Muscle of leg (tissue), 3 donors: ENCODE measurements at regions not wholly inside any gene's neighbourhood (a gene's known extent, or its start where the extent isn't known, plus 50 kb on each side); places are given as distances from the start of the nearest gene placed in this dataset.

Source experiments
- DNase-seq: peaks from one replicate; pipeline ENCODE4 v3.0.0; 2013
- H3K27ac ChIP-seq: one replicate; pipeline ENCODE4 v1.5.1; 2013; ENCODE audit warnings: mild to moderate bottlenecking, low read length, control low read depth
- H3K27me3 ChIP-seq: one replicate; pipeline ENCODE4 v1.6.1; 2013; ENCODE audit warnings: low read length; ENCODE audit not compliant: control insufficient read depth, insufficient read depth
- H3K36me3 ChIP-seq: one replicate; pipeline ENCODE4 v1.6.1; 2013; ENCODE audit warnings: low read length; ENCODE audit not compliant: control insufficient read depth, insufficient read depth
- H3K4me1 ChIP-seq: one replicate; pipeline ENCODE4 v1.6.1; 2013; ENCODE audit warnings: low read length; ENCODE audit not compliant: control insufficient read depth, insufficient read depth
- H3K4me3 ChIP-seq: one replicate; pipeline ENCODE4 v1.5.1; 2013; ENCODE audit warnings: low read length, control low read depth
- H3K9me3 ChIP-seq: replicated peaks from 2 replicates; pipeline ENCODE4 v1.6.1; 2013; ENCODE audit warnings: low read depth, low read length; ENCODE audit not compliant: control insufficient read depth
- WGBS: methylation state at CpG from one replicate; pipeline ENCODE4 v1.1.5; 2013; ENCODE audit warnings: missing lambda C conversion rate; ENCODE audit not compliant: insufficient coverage; 5-methylcytosine and 5-hydroxymethylcytosine counted together

DNA sequence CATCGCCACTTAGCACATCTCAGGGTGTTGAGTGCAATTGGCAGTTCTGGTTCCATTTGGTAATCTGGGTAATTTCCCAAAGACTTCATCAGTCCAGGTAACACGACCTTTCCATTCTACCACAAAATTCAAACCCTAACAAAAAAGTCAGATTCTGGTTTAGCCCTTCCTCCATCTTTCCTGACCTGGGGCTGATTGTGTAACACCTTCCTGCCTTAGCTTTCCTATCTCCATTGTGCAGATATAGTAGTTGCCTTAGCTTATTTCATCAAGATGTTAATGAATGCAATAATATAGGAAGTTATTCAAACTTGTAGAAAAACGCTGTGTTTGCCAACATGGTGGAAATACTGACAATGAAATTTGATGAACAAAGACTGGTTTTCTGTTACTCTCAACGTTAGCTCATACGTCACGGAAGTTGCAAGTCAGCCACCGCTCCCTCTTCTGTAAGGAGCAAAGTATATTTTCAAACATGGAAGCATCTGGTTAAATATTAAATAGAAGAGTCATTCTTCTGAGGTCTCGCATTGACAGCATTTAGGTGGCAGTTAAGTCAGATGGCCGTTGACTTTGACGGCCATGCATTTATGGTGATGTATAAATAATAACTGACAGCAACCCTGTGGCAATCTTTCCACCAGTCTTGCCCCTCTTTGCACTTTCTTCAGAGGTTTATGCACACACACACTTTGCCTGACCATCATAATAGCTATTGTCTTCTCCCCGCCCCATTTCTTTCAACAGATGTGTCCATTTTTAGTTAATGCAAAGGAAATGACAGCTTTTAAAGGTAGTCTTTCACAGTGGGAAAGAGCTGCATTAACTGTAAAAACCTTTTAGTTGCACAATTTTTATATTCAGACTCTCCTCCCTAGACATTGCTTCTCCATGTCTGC, 205.1 kb upstream of the BMPER start:
- H3K4me3 ChIP-seq: no peak overlapping the region
- H3K36me3 ChIP-seq: no peaks in the 10 kb centered on the region
- WGBS: no CpG with 5 or more reads among the region's 11 CpGs

DNA sequence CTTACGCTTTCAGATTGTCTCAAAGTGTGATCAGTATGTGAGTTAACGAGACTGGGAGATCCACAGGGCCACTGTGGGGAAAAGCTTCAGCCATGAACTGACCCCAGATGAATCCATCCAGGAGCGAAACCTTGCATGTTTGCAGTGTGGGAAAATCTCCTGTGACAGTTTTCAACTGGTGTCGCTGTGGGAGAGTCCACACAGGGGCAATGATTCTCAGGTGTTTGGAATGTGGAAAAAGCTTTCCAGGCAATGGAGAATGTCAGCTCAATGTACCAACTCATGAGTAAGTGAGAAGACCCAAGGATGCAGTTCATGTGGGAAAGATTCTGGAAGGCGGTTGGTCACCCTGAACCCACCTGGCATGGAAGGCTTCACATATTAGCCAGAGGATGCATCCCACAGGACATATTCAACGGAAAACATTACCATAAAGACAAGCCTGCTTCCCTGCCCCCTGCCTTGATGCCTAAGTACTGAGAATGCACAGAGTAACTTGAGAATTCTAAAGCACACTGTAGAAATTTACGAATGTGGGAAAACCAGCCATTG, 204.1 kb upstream of the BMPER start:
- Histone ChIP-seq H3K9me3 (peaks cover 14% of the 10 kb centered on the region), H3K4me1 (peaks cover 2% of the 10 kb centered on the region), H3K27ac (no peak overlapping the region), H3K4me3 (no peak overlapping the region), H3K27me3 (no peaks in the 10 kb centered on the region), H3K36me3 (no peaks in the 10 kb centered on the region)
- no peak for DNase-seq
- 92% methylated on average over 5 of the region's 7 CpGs for WGBS

More for the DNA sequence above, 205.1 kb upstream of the BMPER start:
- DNase-seq: no peak
- no peaks in the 10 kb centered on the region for H3K27me3 ChIP-seq
- H3K4me1 ChIP-seq: no peaks in the 10 kb centered on the region
- H3K9me3 ChIP-seq: peaks cover 14% of the 10 kb centered on the region
- no peak overlapping the region for H3K27ac ChIP-seq

DNA sequence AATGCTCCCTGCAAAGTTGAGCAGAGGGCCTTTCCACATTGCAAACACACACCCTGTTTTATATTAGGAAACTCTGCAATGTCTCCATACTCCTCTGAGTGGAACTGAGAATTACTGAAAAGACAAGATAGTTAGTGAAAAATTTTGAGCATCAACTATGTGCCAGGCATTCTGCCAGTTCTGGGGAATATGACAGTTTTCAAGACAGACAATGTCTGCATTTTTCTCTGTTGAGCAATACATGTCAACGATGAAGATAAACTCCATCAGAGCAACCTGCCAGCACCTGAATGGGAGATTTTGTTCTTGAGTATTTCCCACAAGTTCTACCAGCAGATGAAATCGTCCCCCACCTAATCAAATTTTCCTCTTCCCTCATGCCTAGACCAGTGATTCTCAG, 203.4 kb upstream of the BMPER start:
- H3K36me3 ChIP-seq: no peaks in the 10 kb centered on the region
- no peaks in the 10 kb centered on the region for H3K27me3 ChIP-seq
- H3K9me3 ChIP-seq: peaks cover 14% of the 10 kb centered on the region
- DNase-seq: no peak
- peaks cover 6% of the 10 kb centered on the region for H3K4me1 ChIP-seq
- no CpG with 5 or more reads among the region's 2 CpGs for WGBS
- H3K4me3 ChIP-seq: no peak overlapping the region
- H3K27ac ChIP-seq: no peak overlapping the region

DNA sequence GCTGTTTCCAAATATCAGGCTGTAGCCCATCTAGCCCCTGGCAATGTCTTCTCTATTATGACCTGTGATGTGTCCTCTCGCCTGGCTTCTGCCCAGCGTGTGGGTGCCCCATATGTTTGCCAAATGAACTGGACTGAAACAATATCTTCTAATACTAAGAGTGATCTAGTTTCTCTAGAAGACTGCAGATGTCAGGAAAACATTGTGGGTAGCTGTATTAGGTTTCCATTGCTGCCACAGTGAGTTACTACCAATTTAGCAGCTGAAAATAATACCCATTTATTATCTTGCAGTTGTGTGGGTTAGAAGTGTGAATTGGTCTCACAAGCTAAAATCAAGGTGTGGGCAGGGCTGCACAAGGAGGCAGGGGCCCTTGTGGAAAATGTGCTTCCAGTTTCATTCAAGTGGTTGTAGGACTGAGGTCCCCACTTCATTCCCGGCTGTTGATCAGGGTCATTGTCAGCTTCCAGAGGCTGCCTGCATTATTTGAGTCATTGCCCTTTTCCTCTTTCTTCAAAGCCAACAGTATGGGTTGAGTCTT, 202.8 kb upstream of the BMPER start:
- H3K27ac ChIP-seq: no peak overlapping the region
- H3K4me1 ChIP-seq: peaks cover 12% of the 10 kb centered on the region
- DNase-seq: no peak
- H3K4me3 ChIP-seq: no peak overlapping the region
- H3K36me3 ChIP-seq: no peaks in the 10 kb centered on the region
- 100% methylated on average over 1 of the region's 3 CpGs for WGBS
- H3K27me3 ChIP-seq: no peaks in the 10 kb centered on the region
- peaks cover 14% of the 10 kb centered on the region for H3K9me3 ChIP-seq

DNA sequence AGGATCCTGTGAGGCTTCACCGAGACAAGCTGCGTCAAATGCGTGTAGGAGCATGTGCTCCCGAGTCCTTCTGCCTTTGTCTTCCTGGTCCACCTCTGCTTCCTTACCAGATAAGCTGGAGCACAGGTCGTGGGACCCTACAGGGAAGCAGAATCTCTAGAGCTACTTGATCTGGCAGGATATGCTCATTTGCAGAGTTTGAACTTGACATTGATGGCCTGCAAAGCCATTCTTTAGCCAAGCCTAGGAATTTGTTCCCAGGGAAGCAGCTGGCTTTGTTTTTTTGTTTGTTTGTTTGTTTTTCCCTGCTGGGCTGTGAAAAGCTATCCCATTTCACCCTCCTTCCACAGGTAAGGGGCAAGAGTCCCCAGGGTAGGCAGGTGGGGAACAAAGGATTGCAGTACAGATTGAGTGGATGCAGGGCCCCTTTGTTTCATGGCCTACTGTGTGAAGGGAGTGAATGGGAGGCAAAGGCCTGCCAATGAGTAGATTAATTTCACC, 200.0 kb upstream of the BMPER start:
- Histone ChIP-seq H3K36me3 (no peaks in the 10 kb centered on the region), H3K9me3 (peaks cover 14% of the 10 kb centered on the region), H3K4me1 (peaks cover 14% of the 10 kb centered on the region), H3K27ac (no peak overlapping the region), H3K27me3 (no peaks in the 10 kb centered on the region), H3K4me3 (no peak overlapping the region)
- 69% methylated on average over 5 of the region's 5 CpGs for WGBS
- DNase-seq: no peak

DNA sequence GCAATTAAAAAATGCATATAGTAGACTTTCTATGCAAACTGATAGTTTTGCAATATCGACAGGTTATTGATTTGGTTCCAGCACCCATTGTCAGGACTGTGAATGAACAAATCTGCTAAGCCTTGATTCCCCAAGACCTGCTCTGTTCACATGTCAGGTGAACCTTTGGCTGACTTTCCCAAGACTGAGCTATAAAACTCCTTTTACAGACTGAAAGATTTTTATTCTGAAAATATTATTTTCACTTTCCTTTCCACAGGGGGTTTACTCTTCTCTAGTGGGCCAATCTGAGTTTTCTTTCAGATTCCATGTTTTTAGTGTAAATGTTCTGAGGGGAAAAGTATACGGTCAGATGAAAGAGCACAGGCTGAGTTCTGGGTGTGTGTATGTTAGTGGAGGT, 199.2 kb upstream of the BMPER start:
- no peaks in the 10 kb centered on the region for H3K36me3 ChIP-seq
- H3K4me3 ChIP-seq: no peak overlapping the region
- H3K27ac ChIP-seq: no peak overlapping the region
- WGBS: no CpG with 5 or more reads among the region's 2 CpGs
- peaks cover 14% of the 10 kb centered on the region for H3K4me1 ChIP-seq
- H3K27me3 ChIP-seq: no peaks in the 10 kb centered on the region
- H3K9me3 ChIP-seq: peaks cover 8% of the 10 kb centered on the region
- peak; percentile 52 for DNase-seq

DNA sequence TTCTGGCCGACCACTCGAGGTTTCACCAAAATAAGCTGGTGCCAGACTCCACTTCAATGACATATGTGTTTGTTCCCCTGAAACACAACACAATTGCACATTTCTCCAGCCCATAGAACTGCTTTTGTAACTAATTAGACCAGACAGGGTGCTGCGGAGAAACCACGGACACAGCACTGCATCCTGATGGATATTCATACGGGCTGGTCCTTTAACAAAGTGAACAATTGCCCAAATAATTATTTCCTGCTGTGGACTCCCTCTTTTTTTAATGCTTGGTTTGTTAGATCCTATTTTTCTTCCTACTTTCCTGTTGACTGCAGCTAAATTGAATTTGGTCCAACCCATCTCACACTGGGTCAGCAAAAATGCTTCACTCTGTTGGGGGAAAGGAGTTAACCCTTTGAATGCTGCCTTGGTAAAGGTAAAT, 198.6 kb upstream of the BMPER start:
- Histone ChIP-seq H3K9me3 (peaks cover 2% of the 10 kb centered on the region), H3K27ac (no peak overlapping the region), H3K4me1 (peaks cover 14% of the 10 kb centered on the region), H3K36me3 (no peaks in the 10 kb centered on the region), H3K4me3 (no peak overlapping the region), H3K27me3 (no peaks in the 10 kb centered on the region)
- WGBS: 7% methylated on average over 3 of the region's 5 CpGs
- DNase-seq: peak; percentile 74

DNA sequence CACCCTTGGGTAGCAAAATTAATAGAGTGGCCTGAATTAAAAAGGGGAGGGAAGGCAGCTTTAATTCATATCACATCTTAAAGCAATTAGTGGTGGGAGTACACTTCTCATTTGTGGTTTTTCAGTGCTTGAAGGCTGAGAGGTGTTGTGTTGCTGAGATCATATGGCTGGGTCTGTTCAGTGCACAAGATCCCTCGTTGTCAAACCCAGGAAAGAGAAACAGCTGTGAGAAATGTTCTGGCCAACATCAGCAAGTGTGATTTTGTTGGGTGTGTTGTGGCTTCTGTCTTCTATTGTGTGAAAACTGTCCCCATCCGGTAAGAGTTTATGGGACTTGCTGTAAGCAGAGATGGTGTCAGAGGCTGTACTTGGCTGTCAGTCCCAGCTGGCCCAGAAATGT, 197.9 kb upstream of the BMPER start:
- Histone ChIP-seq H3K27me3 (no peaks in the 10 kb centered on the region), H3K9me3 (no peaks in the 10 kb centered on the region), H3K27ac (peak overlapping the region; percentile 66), H3K4me1 (peaks cover 14% of the 10 kb centered on the region), H3K4me3 (no peak overlapping the region), H3K36me3 (no peaks in the 10 kb centered on the region)
- WGBS: 6% methylated on average over 2 of the region's 2 CpGs
- peak; percentile 88 for DNase-seq

DNA sequence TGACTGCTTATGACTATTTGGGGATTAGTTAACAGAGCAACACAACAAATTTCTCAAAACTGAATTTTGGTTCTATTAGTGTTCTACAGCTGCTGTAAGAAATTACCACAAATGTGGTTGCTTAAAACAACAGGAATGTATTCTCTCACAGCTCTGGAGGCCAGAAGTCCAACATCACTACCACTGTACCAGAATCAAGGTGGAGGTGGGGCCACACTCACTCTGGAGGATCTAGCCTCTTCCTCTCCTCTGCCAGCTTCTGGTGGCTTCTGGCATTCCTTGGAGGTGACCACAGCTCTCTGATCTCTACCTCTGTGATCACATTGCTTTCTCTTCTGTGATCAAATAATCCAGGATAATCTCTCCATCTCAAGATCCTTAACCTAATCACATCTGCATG, 194.7 kb upstream of the BMPER start:
- Histone ChIP-seq H3K27me3 (no peaks in the 10 kb centered on the region), H3K27ac (no peak overlapping the region), H3K4me1 (peaks cover 13% of the 10 kb centered on the region), H3K36me3 (no peaks in the 10 kb centered on the region), H3K4me3 (no peak overlapping the region), H3K9me3 (no peaks in the 10 kb centered on the region)
- no peak for DNase-seq

DNA sequence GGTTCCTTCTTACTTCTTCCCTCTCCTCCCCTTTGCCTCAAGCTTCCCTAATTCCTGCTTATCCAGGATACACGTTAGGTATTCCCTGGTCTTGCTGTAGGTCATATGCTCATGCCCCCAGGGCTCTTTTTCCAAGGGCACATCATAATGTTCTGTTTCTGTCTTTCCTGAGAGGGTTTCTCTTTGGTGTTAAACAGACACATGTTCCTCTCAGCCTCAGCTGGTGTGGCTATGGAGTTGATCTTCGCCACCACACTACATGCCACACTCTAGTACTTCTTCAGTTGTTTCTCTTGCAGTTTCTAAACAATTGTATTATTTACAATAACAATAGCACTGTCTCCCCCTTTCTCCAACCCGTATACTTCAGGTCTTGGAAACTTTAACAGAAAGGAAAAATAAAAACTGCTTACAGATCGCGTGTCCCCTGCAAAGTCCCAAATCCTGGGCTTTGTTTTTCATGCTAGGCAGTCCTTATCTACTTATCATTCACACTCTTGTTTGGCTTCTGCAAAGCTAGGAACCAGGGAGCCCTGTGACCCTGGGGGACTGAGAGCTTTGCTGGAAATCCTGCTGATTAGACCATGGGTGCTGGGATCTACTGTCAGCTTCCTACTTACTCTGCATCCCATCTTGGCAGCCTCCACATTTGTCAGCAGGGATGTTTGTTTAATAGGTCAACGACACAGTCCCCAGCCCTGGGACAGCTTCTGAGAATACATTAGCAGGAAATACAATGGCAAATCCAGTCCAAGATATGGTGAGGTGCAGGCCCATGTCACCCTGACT, 193.9 kb upstream of the BMPER start:
- Histone ChIP-seq H3K36me3 (no peaks in the 10 kb centered on the region), H3K27me3 (no peaks in the 10 kb centered on the region), H3K27ac (no peak overlapping the region), H3K4me3 (no peak overlapping the region), H3K9me3 (no peaks in the 10 kb centered on the region), H3K4me1 (peaks cover 11% of the 10 kb centered on the region)
- 75% methylated on average over 3 of the region's 6 CpGs for WGBS
- DNase-seq: no peak
